ENCODE measurements at regions not wholly inside any gene's neighbourhood (a gene's known extent, or its start where the extent isn't known, plus 50 kb on each side); places are given as distances from the start of the nearest gene placed in this dataset.
A peak's percentile ranks its signal among the peaks of the same experiment; 100 is the strongest.

GRCh38 chr1:47708658-47709018, 270.8 kb downstream of the FOXD2 start (continued):
- TF ChIP-seq EZH2 (IDR thresholded peaks at IDR 0.05; ENCODE audit: low read depth, unreplicated experiment) (peak; percentile 84), JUNB (IDR thresholded peaks at IDR 0.05; ENCODE audit: unreplicated experiment) (no peak), CREB1 (CRISPR knock-in tag; IDR thresholded peaks at IDR 0.05; ENCODE audit: low read depth) (no peak), STAT1 (IDR thresholded peaks at IDR 0.05; ENCODE audit: unreplicated experiment) (no peak)

DNA sequence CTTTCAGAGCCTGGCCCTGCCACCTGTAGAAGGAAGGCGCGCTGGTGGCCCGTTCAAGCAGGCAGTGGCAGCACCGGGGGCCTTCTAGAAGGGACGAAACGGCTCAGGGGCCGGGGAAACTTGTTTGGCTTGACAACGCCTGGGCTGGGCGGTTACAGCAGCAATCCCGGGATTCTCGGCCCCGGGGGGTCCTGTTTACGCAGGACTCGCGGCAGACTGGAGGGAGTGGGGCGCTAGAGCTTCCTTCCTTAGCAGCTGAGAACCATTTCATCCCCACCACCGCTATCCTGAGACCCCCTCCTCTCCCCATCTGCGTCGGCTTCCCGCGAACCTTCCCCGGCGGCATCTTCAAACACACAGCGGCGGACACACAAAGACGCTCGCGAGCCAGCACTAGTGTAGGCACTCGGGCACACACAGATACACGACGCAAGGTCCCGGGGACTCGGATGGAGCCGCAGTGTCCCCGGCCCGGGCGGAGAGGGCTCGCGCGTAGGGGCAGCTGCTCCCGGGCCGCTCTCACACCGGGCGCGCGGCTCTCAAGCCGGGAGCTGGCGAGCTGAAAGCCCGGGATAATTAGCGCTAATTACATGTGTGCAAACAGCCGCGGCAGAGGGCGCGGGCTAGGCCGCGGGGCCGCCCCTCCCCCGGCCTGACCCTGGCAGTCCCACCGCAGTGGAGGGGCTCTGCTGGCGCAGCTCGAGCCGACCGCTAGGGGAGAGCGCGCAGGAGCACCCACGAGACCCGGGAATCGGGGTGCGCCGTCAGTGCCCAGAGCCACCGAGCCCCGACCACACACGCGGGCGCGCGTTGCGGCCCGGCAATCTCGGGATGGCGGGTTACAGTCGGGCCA, 271.4 kb downstream of the FOXD2 start:
- Histone ChIP-seq H3F3A (replicated peaks; ENCODE audit: low read depth) (no peaks in the 10 kb centered on the region), H4K20me1 (replicated peaks; ENCODE audit: insufficient read depth) (no peaks in the 10 kb centered on the region; the same call in 1 of the 2 replicates), H3K36me3 (ENCODE audit: insufficient read depth) (no peaks in the 10 kb centered on the region), H3K27me3 (ENCODE audit: insufficient read depth) (peaks cover 99% of the 10 kb centered on the region), H2AFZ (peak overlapping the region; percentile 97), H3K27ac (ENCODE audit: low read depth) (no peak overlapping the region), H3K4me2 (peak overlapping the region; percentile 93), H3K9me2 (ENCODE audit: insufficient read depth) (no peaks in the 10 kb centered on the region), H3K79me2 (replicated peaks; ENCODE audit: insufficient read depth) (no peaks in the 10 kb centered on the region), H3K4me1 (ENCODE audit: insufficient read depth) (peaks cover 7% of the 10 kb centered on the region), H3K4me3 (peak overlapping the region; percentile 63)
- DNase-seq (ENCODE audit: low spot score): peak; percentile 96
- no peaks in the 10 kb centered on the region for H3K36me3 Mint-ChIP-seq (ENCODE audit: low read depth)
- H3K27ac Mint-ChIP-seq: no peak overlapping the region
- TF ChIP-seq CTCF (conservative IDR thresholded peaks at IDR 0.05; ENCODE audit: low read depth in 2 of 2) (peak; percentile 20 to 42; a peak in 3 of 4 replicates), STAT1 (IDR thresholded peaks at IDR 0.05; ENCODE audit: unreplicated experiment) (no peak), ETS1 (IDR thresholded peaks at IDR 0.05) (no peak), CREB1 (CRISPR knock-in tag; IDR thresholded peaks at IDR 0.05; ENCODE audit: low read depth) (0 out of 2 replicates have a peak, but pooled peaks have one; percentile 24), POLR2AphosphoS5 (IDR thresholded peaks at IDR 0.05; ENCODE audit: low read depth) (no peak), EZH2 (IDR thresholded peaks at IDR 0.05; ENCODE audit: low read depth, unreplicated experiment) (no peak), NANOG (IDR thresholded peaks at IDR 0.05; ENCODE audit: borderline replicate concordance) (no peak)
- peak; percentile 69 for ATAC-seq
- H3K9me3 Mint-ChIP-seq: no peaks in the 10 kb centered on the region; the same call in 2 of the 3 replicates
- peak overlapping the region; percentile 74 for H3K4me3 Mint-ChIP-seq
- H3K4me1 Mint-ChIP-seq: peaks cover 17% of the 10 kb centered on the region
- peaks cover 80% of the 10 kb centered on the region for H3K27me3 Mint-ChIP-seq (ENCODE audit: insufficient read depth, low read depth, poor library complexity)

GRCh38 chr1:47709872-47710231, 272.0 kb downstream of the FOXD2 start:
- Mint-ChIP-seq H3K4me1 (peaks cover 17% of the 10 kb centered on the region), H3K9me3 (no peaks in the 10 kb centered on the region; the same call in 2 of the 3 replicates), H3K27ac (no peak overlapping the region), H3K4me3 (peak overlapping the region; percentile 63), H3K36me3 (ENCODE audit: low read depth) (no peaks in the 10 kb centered on the region), H3K27me3 (ENCODE audit: insufficient read depth, low read depth, poor library complexity) (peaks cover 80% of the 10 kb centered on the region)
- Histone ChIP-seq H3K9me2 (ENCODE audit: insufficient read depth) (no peaks in the 10 kb centered on the region), H3K27ac (ENCODE audit: low read depth) (no peak overlapping the region), H3K27me3 (ENCODE audit: insufficient read depth) (peaks cover 100% of the 10 kb centered on the region), H2AFZ (peak overlapping the region; percentile 97), H3K79me2 (replicated peaks; ENCODE audit: insufficient read depth) (no peaks in the 10 kb centered on the region), H3F3A (replicated peaks; ENCODE audit: low read depth) (no peaks in the 10 kb centered on the region), H3K4me3 (peak overlapping the region; percentile 63), H3K36me3 (ENCODE audit: insufficient read depth) (no peaks in the 10 kb centered on the region), H4K20me1 (replicated peaks; ENCODE audit: insufficient read depth) (no peaks in the 10 kb centered on the region; the same call in 1 of the 2 replicates), H3K4me1 (ENCODE audit: insufficient read depth) (peaks cover 7% of the 10 kb centered on the region), H3K4me2 (peak overlapping the region; percentile 93)
- TF ChIP-seq EZH2 (IDR thresholded peaks at IDR 0.05; ENCODE audit: low read depth, unreplicated experiment) (peak; percentile 65), NANOG (IDR thresholded peaks at IDR 0.05; ENCODE audit: borderline replicate concordance) (no peak)
- peak; percentile 56 for ATAC-seq
- DNase-seq (ENCODE audit: low spot score): peak; percentile 69
